ENCODE measurements at regions not wholly inside any gene's neighbourhood (a gene's known extent, or its start where the extent isn't known, plus 50 kb on each side); places are given as distances from the start of the nearest gene placed in this dataset.

DNA sequence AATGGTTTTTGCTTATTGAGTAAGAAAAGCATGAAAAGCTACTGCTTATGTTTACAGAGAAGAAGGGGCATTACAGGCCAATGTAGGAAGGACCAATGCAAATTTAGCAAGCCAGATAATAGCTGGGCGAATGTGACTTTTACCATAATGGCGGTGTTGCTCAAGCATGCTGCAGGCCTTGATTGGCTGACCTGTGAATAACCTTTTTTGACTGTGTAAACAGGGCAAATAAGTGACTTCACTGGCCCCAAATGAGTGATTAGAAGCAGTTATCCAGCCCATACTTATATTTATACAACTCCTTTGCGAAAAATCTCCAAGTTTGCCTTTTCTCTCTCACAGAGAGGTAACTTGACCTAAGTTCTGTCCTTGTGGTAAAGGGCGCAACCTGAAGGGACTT lies 146.9 kb downstream of the SP3 start:
- no peaks in the 10 kb centered on the region for H3K4me1 ChIP-seq (ENCODE audit: control insufficient read depth in 2 of 2, insufficient read depth in 2 of 2, low read length in 2 of 2)
- H3K27ac ChIP-seq (ENCODE audit: low read depth, low read length): no peak overlapping the region
- H3K27me3 ChIP-seq (ENCODE audit: control insufficient read depth in 2 of 2, insufficient read depth in 2 of 2, low read length in 2 of 2): no peaks in the 10 kb centered on the region
- no peaks in the 10 kb centered on the region for H3K36me3 ChIP-seq (ENCODE audit: control insufficient read depth in 2 of 3, insufficient read depth in 3 of 3, low read length in 3 of 3)
- no peaks in the 10 kb centered on the region for H3K4me1 Mint-ChIP-seq
- intact Hi-C loops (cut with micrococcal nuclease): no loop called here
- H3K9me3 Mint-ChIP-seq: no peaks in the 10 kb centered on the region
- ChIA-PET CTCF (no interaction called here), POLR2A (no interaction called here)
- H3K4me3 ChIP-seq (ENCODE audit: low read length): no peak overlapping the region
- H3K4me3 Mint-ChIP-seq: no peak overlapping the region
- DNase-seq (no peak), ATAC-seq (no peak)
- no peaks in the 10 kb centered on the region for H3K9me3 ChIP-seq (ENCODE audit: control insufficient read depth in 2 of 3, low read length in 3 of 3)
- no peaks in the 10 kb centered on the region for H3K36me3 Mint-ChIP-seq
- no peak overlapping the region for H3K27ac Mint-ChIP-seq
- peaks cover 19 to 32% (median 24%) of the 10 kb centered on the region in 5 donors for H3K27me3 Mint-ChIP-seq

DNA sequence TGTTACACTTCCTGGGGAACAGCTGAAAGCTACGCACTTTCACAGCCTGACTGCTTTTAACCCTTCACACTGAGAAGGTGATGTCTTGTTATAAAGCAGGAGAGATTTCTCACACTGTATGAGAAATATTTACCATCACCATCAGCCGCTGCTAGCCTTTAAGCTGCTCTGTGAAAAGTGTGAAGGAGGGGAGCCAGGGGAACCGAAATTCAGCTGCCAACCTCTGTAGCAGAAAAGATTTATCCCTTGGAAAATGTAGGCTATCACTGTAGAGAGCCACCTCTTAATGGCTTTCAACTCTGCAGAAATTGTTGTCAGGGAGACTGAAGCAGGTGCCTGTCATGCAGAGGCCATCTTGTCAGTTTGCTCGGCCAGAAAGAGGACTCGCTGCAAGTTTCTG lies 145.3 kb downstream of the SP3 start:
- Histone ChIP-seq H3K36me3 (ENCODE audit: control insufficient read depth in 2 of 3, insufficient read depth in 3 of 3, low read length in 3 of 3) (no peaks in the 10 kb centered on the region), H3K9me3 (ENCODE audit: control insufficient read depth in 2 of 3, low read length in 3 of 3) (no peaks in the 10 kb centered on the region), H3K27ac (ENCODE audit: low read depth, low read length) (no peak overlapping the region), H3K27me3 (ENCODE audit: control insufficient read depth in 2 of 2, insufficient read depth in 2 of 2, low read length in 2 of 2) (no peaks in the 10 kb centered on the region), H3K4me3 (ENCODE audit: low read length) (no peak overlapping the region), H3K4me1 (ENCODE audit: control insufficient read depth in 2 of 2, insufficient read depth in 2 of 2, low read length in 2 of 2) (no peaks in the 10 kb centered on the region)
- Mint-ChIP-seq H3K4me3 (no peak overlapping the region), H3K27me3 (peaks cover 14 to 27% (median 22%) of the 10 kb centered on the region in 5 donors), H3K27ac (no peak overlapping the region), H3K9me3 (no peaks in the 10 kb centered on the region), H3K4me1 (no peaks in the 10 kb centered on the region), H3K36me3 (no peaks in the 10 kb centered on the region)
- ChIA-PET CTCF (no interaction called here), POLR2A (no interaction called here)
- intact Hi-C loops (cut with micrococcal nuclease): no loop called here
- ATAC-seq (no peak), DNase-seq (no peak)

GRCh38 chr2:173821451-173821850 lies 143.7 kb downstream of the SP3 start:
- Histone ChIP-seq H3K36me3 (ENCODE audit: control insufficient read depth in 2 of 3, insufficient read depth in 3 of 3, low read length in 3 of 3) (no peaks in the 10 kb centered on the region), H3K4me3 (ENCODE audit: low read length) (no peak overlapping the region), H3K4me1 (ENCODE audit: control insufficient read depth in 2 of 2, insufficient read depth in 2 of 2, low read length in 2 of 2) (no peaks in the 10 kb centered on the region), H3K27me3 (ENCODE audit: control insufficient read depth in 2 of 2, insufficient read depth in 2 of 2, low read length in 2 of 2) (no peaks in the 10 kb centered on the region), H3K9me3 (ENCODE audit: control insufficient read depth in 2 of 3, low read length in 3 of 3) (no peaks in the 10 kb centered on the region), H3K27ac (ENCODE audit: low read depth, low read length) (no peak overlapping the region)
- no peaks in the 10 kb centered on the region for H3K9me3 Mint-ChIP-seq
- ATAC-seq (no peak), DNase-seq (no peak)
- H3K27ac Mint-ChIP-seq: no peak overlapping the region
- no peak overlapping the region for H3K4me3 Mint-ChIP-seq
- no peaks in the 10 kb centered on the region for H3K36me3 Mint-ChIP-seq
- peaks cover 18 to 27% (median 22%) of the 10 kb centered on the region in 5 donors for H3K27me3 Mint-ChIP-seq
- ChIA-PET CTCF (no interaction called here), POLR2A (no interaction called here)
- H3K4me1 Mint-ChIP-seq: no peaks in the 10 kb centered on the region
- intact Hi-C loops (cut with micrococcal nuclease): no loop called here

DNA sequence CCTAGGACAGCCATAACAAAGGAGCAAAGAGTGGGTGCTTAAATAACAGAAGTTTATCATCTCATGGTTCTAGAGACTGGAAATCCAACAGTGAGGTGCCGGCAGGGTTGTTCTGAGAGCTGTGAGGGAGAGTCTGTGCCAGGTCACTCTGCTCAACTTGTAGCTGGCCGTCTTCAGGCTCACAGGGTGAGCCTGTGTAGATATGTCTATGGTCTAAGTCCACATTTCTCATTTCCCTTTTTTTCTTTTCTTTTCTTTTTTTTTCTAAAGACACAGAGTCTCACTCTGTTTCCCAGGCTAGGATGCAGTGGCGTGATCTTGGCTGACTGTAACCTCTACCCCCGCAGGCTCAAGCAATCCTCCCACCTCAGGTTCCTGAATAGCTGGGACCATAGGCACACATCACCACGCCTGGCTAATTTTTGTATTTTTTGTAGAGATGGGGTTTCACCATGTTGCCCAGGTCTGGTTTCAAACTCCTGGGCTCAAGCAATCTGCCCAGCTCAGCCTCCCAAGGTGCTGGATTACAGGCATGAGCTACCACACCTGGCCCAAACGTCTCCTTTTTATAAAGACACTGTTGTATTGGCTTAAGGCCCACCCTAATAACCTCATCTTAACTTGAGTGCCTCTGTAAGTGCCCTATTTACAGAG lies 142.2 kb downstream of the SP3 start:
- Histone ChIP-seq H3K4me1 (ENCODE audit: control insufficient read depth in 2 of 2, insufficient read depth in 2 of 2, low read length in 2 of 2) (no peaks in the 10 kb centered on the region), H3K36me3 (ENCODE audit: control insufficient read depth in 2 of 3, insufficient read depth in 3 of 3, low read length in 3 of 3) (no peaks in the 10 kb centered on the region), H3K4me3 (ENCODE audit: low read length) (no peak overlapping the region), H3K9me3 (ENCODE audit: control insufficient read depth in 2 of 3, low read length in 3 of 3) (no peaks in the 10 kb centered on the region), H3K27me3 (ENCODE audit: control insufficient read depth in 2 of 2, insufficient read depth in 2 of 2, low read length in 2 of 2) (no peaks in the 10 kb centered on the region), H3K27ac (ENCODE audit: low read depth, low read length) (no peak overlapping the region)
- DNase-seq (no peak), ATAC-seq (no peak)
- no peaks in the 10 kb centered on the region for H3K9me3 Mint-ChIP-seq
- H3K27ac Mint-ChIP-seq: no peak overlapping the region
- H3K27me3 Mint-ChIP-seq: peaks cover 20 to 32% (median 24%) of the 10 kb centered on the region in 5 donors
- ChIA-PET POLR2A (no interaction called here), CTCF (no interaction called here)
- no peaks in the 10 kb centered on the region for H3K36me3 Mint-ChIP-seq
- no peak overlapping the region for H3K4me3 Mint-ChIP-seq
- no peaks in the 10 kb centered on the region for H3K4me1 Mint-ChIP-seq
- intact Hi-C loops (cut with micrococcal nuclease): no loop called here

DNA sequence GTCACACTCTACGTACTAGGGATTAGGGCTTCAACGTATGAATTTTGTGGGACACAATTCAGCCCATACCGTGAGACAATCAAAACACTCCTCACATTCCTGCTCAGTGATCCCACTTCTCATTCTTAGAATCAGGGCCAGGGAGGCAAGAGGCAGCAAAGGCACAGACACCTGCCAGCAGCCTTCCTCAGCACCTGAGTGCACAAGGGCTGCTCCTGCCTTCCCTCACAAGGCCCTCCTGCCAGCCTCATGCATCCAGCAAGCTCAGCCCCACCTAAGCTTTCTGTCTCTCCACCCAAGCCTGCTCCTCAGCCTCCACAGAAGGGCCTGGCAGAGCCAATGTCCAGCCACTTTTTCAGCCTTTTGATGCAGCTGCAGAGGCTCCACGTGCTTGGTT lies 141.6 kb downstream of the SP3 start:
- intact Hi-C loops (cut with micrococcal nuclease): no loop called here
- no peaks in the 10 kb centered on the region for H3K27me3 ChIP-seq (ENCODE audit: control insufficient read depth in 2 of 2, insufficient read depth in 2 of 2, low read length in 2 of 2)
- no peak for DNase-seq
- H3K4me3 Mint-ChIP-seq: no peak overlapping the region
- H3K36me3 Mint-ChIP-seq: no peaks in the 10 kb centered on the region
- ChIA-PET CTCF (no interaction called here), POLR2A (no interaction called here)
- no peaks in the 10 kb centered on the region for H3K36me3 ChIP-seq (ENCODE audit: control insufficient read depth in 2 of 3, insufficient read depth in 3 of 3, low read length in 3 of 3)
- no peak overlapping the region for H3K27ac ChIP-seq (ENCODE audit: low read depth, low read length)
- no peaks in the 10 kb centered on the region for H3K4me1 ChIP-seq (ENCODE audit: control insufficient read depth in 2 of 2, insufficient read depth in 2 of 2, low read length in 2 of 2)
- H3K9me3 Mint-ChIP-seq: no peaks in the 10 kb centered on the region
- no peak overlapping the region for H3K27ac Mint-ChIP-seq
- H3K9me3 ChIP-seq (ENCODE audit: control insufficient read depth in 2 of 3, low read length in 3 of 3): no peaks in the 10 kb centered on the region
- H3K4me3 ChIP-seq (ENCODE audit: low read length): no peak overlapping the region
- no peaks in the 10 kb centered on the region for H3K4me1 Mint-ChIP-seq
- H3K27me3 Mint-ChIP-seq: peaks cover 23 to 32% (median 27%) of the 10 kb centered on the region in 5 donors
- ATAC-seq: no peak

GRCh38 chr2:173828189-173829142 lies 136.7 kb downstream of the SP3 start:
- DNase-seq (no peak), ATAC-seq (no peak)
- Histone ChIP-seq H3K27me3 (ENCODE audit: control insufficient read depth in 2 of 2, insufficient read depth in 2 of 2, low read length in 2 of 2) (no peaks in the 10 kb centered on the region), H3K4me1 (ENCODE audit: control insufficient read depth in 2 of 2, insufficient read depth in 2 of 2, low read length in 2 of 2) (no peaks in the 10 kb centered on the region), H3K27ac (ENCODE audit: low read depth, low read length) (no peak overlapping the region), H3K9me3 (ENCODE audit: control insufficient read depth in 2 of 3, low read length in 3 of 3) (no peaks in the 10 kb centered on the region), H3K36me3 (ENCODE audit: control insufficient read depth in 2 of 3, insufficient read depth in 3 of 3, low read length in 3 of 3) (no peaks in the 10 kb centered on the region), H3K4me3 (ENCODE audit: low read length) (no peak overlapping the region)
- Mint-ChIP-seq H3K4me3 (no peak overlapping the region), H3K27ac (peak overlapping the region in 1 of 9 donors; percentile 2), H3K36me3 (no peaks in the 10 kb centered on the region), H3K9me3 (no peaks in the 10 kb centered on the region), H3K4me1 (no peaks in the 10 kb centered on the region), H3K27me3 (peaks cover 0 to 18% (median 8%) of the 10 kb centered on the region in 5 donors)
- CTCF ChIA-PET: no interaction called here
- POLR2A ChIA-PET: interaction anchor here (0.7 kb wide), 1 partner anchor 281 kb away, joined by 3 read pairs; no protein-coding TSS in a partner anchor
- intact Hi-C loops (cut with micrococcal nuclease): no loop called here

- Mint-ChIP-seq H3K4me3 (no peak overlapping the region), H3K4me1 (no peaks in the 10 kb centered on the region), H3K9me3 (no peaks in the 10 kb centered on the region), H3K36me3 (no peaks in the 10 kb centered on the region), H3K27me3 (peaks cover 0 to 21% (median 8%) of the 10 kb centered on the region in 5 donors), H3K27ac (no peak overlapping the region)
- Histone ChIP-seq H3K36me3 (ENCODE audit: control insufficient read depth in 2 of 3, insufficient read depth in 3 of 3, low read length in 3 of 3) (no peaks in the 10 kb centered on the region), H3K27ac (ENCODE audit: low read depth, low read length) (no peak overlapping the region), H3K27me3 (ENCODE audit: control insufficient read depth in 2 of 2, insufficient read depth in 2 of 2, low read length in 2 of 2) (no peaks in the 10 kb centered on the region), H3K4me3 (ENCODE audit: low read length) (no peak overlapping the region), H3K9me3 (ENCODE audit: control insufficient read depth in 2 of 3, low read length in 3 of 3) (no peaks in the 10 kb centered on the region), H3K4me1 (ENCODE audit: control insufficient read depth in 2 of 2, insufficient read depth in 2 of 2, low read length in 2 of 2) (no peaks in the 10 kb centered on the region)
- POLR2A ChIA-PET: interaction anchor here (0.6 kb wide), 1 partner anchor 42 kb away, joined by 4 read pairs; no protein-coding TSS in a partner anchor
- ATAC-seq (no peak), DNase-seq (no peak)
- CTCF ChIA-PET: no interaction called here
- intact Hi-C loops (cut with micrococcal nuclease): no loop called here
Measured at GRCh38 chr2:173829727-173830126, 135.4 kb downstream of the SP3 start.

Data from naive thymus-derived CD4-positive, alpha-beta T cell (primary cell).